Breast epithelium (tissue), 3 donors: ENCODE measurements at regions not wholly inside any gene's neighbourhood (a gene's known extent, or its start where the extent isn't known, plus 50 kb on each side); places are given as distances from the start of the nearest gene placed in this dataset.
"Not testable (repeated sequence)": the region's sequence is repeated elsewhere in the genome, so short reads cannot be mapped to it uniquely, and the experiment has no call there.

Experiments used
- CTCF ChIP-seq, 3 donors: fragments of 450-650 bp; IDR thresholded peaks; one replicate each; pipeline ENCODE4 v1.5.1; 2016 to 2017; ENCODE audit warnings: antibody characterized with exemption in 3 of 3, mild to moderate bottlenecking in 3 of 3, moderate library complexity in 3 of 3
- POLR2A ChIP-seq: fragments of 450-650 bp; IDR thresholded peaks from one replicate; pipeline ENCODE4 v1.6.1; 2016; ENCODE audit warnings: antibody characterized with exemption, mild to moderate bottlenecking, moderate library complexity
- POLR2AphosphoS5 ChIP-seq, 3 donors: sonication (generic); formaldehyde crosslinking; IDR thresholded peaks; one replicate each; pipeline ENCODE4 v1.6.1; 2017; ENCODE audit warnings: antibody characterized with exemption in 3 of 3

GRCh38 chr14:44385296-44385695 is 121.8 kb downstream of the FSCB start:
- not testable (repeated sequence) for TF ChIP-seq CTCF (IDR thresholded peaks at IDR 0.05); POLR2AphosphoS5 (IDR thresholded peaks at IDR 0.05); POLR2A
